K562 (cell line): ENCODE measurements at regions not wholly inside any gene's neighbourhood (a gene's known extent, or its start where the extent isn't known, plus 50 kb on each side); places are given as distances from the start of the nearest gene placed in this dataset.

Experiments
- ATF2 ChIP-seq: sonication (generic); formaldehyde crosslinking; IDR thresholded peaks from 2 replicates; pipeline ENCODE4 v1.8.1; 2022; ENCODE audit warnings: missing genetic modification reagents
- CBX5 ChIP-seq: IDR thresholded peaks from 2 replicates; pipeline ENCODE4 v1.6.1; 2014; ENCODE audit warnings: low read depth, borderline replicate concordance
- CLOCK ChIP-seq: fragments of 250-450 bp; sonication (Bioruptor Pico); IDR thresholded peaks from 2 replicates; pipeline ENCODE4 v1.4.0; 2020; ENCODE audit warnings: mild to moderate bottlenecking, moderate library complexity, borderline replicate concordance
- DLX4 ChIP-seq: fragments of 250-450 bp; sonication (Bioruptor Pico); IDR thresholded peaks from 2 replicates; pipeline ENCODE4 v1.6.1; 2021; ENCODE audit warnings: mild to moderate bottlenecking
- E2F8 ChIP-seq: fragments of 450-650 bp; IDR thresholded peaks from 2 replicates; pipeline ENCODE4 v1.7.1; 2018; ENCODE audit warnings: mild to moderate bottlenecking, low read depth; ENCODE audit not compliant: partially characterized antibody
- ELK1 ChIP-seq: sonication (generic); formaldehyde crosslinking; IDR thresholded peaks from 2 replicates; pipeline ENCODE4 v1.8.1; 2022; ENCODE audit warnings: missing genetic modification reagents
- MXD1 ChIP-seq: fragments of 250-450 bp; sonication (Bioruptor Pico); IDR thresholded peaks from 2 replicates; pipeline ENCODE4 v1.8.0; 2021; ENCODE audit warnings: borderline replicate concordance, mild to moderate bottlenecking, moderate library complexity; ENCODE audit not compliant: poor library complexity, severe bottlenecking
- PCBP1 ChIP-seq: fragments of 200-400 bp; formaldehyde crosslinking; IDR thresholded peaks from 2 replicates; pipeline ENCODE4 v1.6.1; 2018; ENCODE audit warnings: mild to moderate bottlenecking, low read depth, low read length; ENCODE audit not compliant: poor library complexity, severe bottlenecking
- SAFB2 ChIP-seq: fragments of 200-400 bp; formaldehyde crosslinking; IDR thresholded peaks from 2 replicates; pipeline ENCODE4 v1.6.1; 2018; ENCODE audit warnings: borderline replicate concordance, low read length, low read depth, moderate library complexity; ENCODE audit not compliant: severe bottlenecking
- SPI1 ChIP-seq: IDR thresholded peaks from 2 replicates; pipeline ENCODE4 v1.6.1; 2011; ENCODE audit warnings: low read depth, low read length, control low read depth, borderline replicate concordance
- SREBF2 ChIP-seq: sonication (generic); formaldehyde crosslinking; IDR thresholded peaks from 2 replicates; pipeline ENCODE4 v1.4.0; 2020; ENCODE audit warnings: mild to moderate bottlenecking, missing genetic modification reagents
- SRSF3 ChIP-seq: fragments of 200-400 bp; formaldehyde crosslinking; IDR thresholded peaks from 2 replicates; pipeline ENCODE4 v1.6.1; 2016; ENCODE audit warnings: mild to moderate bottlenecking, low read length, moderate library complexity; ENCODE audit not compliant: insufficient read depth
- U2AF2 ChIP-seq: fragments of 200-400 bp; formaldehyde crosslinking; optimal IDR thresholded peaks from 2 replicates; pipeline ENCODE3; 2017; ENCODE audit warnings: low read depth, mild to moderate bottlenecking, low read length
- XRCC5 ChIP-seq: fragments of 200-400 bp; formaldehyde crosslinking; IDR thresholded peaks from 2 replicates; pipeline ENCODE4 v1.6.1; 2017; ENCODE audit warnings: low read depth, mild to moderate bottlenecking, low read length
- ZFP36 ChIP-seq: fragments of 150-350 bp; IDR thresholded peaks from 2 replicates; pipeline ENCODE4 v1.6.1; 2018; ENCODE audit warnings: low read length, low read depth; ENCODE audit not compliant: partially characterized antibody
- ZNF740 ChIP-seq, 3 experiments: fragments of 200-800 bp in 1 of 3; sonication (Bioruptor generic) in 1 of 3; sonication (generic) in 1 of 3; formaldehyde crosslinking in 1 of 3; IDR thresholded peaks; 2 replicates each; pipeline versions ENCODE4 v1.6.1 to v1.8.0; 2016 to 2022; ENCODE audit warnings: mild to moderate bottlenecking in 2 of 3, missing compliant biosample characterization in 2 of 3, missing genetic modification characterization in 2 of 3, missing genetic modification reagents in 1 of 3
- ZSCAN32 ChIP-seq: fragments of 450-650 bp; formaldehyde crosslinking; IDR thresholded peaks from 2 replicates; pipeline ENCODE4 v1.4.0; 2020; ENCODE audit warnings: mild to moderate bottlenecking, moderate library complexity

GRCh38 chrX:71000139-71000538 is 68.0 kb downstream of the SNX12 start (continued):
- TF ChIP-seq ELK1 (CRISPR knock-in tag) (no peak), ZFP36 (no peak), SRSF3 (no peak), MXD1 (no peak), SPI1 (0 out of 2 replicates have a peak, but pooled peaks have one; percentile 7), SREBF2 (no peak), XRCC5 (no peak), DLX4 (CRISPR knock-in tag) (no peak), ZSCAN32 (CRISPR knock-in tag) (no peak), PCBP1 (no peak), ZNF740 (CRISPR knock-in tag; IDR thresholded peaks at IDR 0.05) (no peak), ZNF740 (tag; IDR thresholded peaks at IDR 0.05) (no peak), CBX5 (no peak), E2F8 (no peak), SAFB2 (no peak), CLOCK (no peak), ATF2 (CRISPR knock-in tag) (no peak), U2AF2 (no peak)
